ENCODE measurements at regions not wholly inside any gene's neighbourhood (a gene's known extent, or its start where the extent isn't known, plus 50 kb on each side); places are given as distances from the start of the nearest gene placed in this dataset.
"Not testable (repeated sequence)": the region's sequence is repeated elsewhere in the genome, so short reads cannot be mapped to it uniquely, and the experiment has no call there.

DNA sequence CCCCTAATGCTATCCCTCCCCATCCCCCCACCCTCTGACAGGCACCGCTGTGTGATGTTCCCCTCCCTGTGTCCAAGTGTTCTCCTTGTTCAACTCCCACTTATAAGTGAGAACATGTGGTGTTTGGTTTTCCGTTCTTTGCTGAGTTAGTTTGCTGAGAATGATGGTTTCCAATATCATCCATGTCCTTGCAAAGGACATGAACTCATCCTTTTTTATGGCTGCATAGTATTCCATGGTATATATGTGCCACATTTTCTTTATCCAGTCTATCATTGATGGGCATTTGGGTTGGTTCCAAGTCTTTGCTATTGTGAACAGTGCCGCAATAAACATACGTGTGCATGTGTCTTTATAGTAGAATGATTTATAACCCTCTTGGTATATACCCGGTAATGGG, 98.2 kb downstream of the EBLN1 start:
- TF ChIP-seq, protein P1, sequence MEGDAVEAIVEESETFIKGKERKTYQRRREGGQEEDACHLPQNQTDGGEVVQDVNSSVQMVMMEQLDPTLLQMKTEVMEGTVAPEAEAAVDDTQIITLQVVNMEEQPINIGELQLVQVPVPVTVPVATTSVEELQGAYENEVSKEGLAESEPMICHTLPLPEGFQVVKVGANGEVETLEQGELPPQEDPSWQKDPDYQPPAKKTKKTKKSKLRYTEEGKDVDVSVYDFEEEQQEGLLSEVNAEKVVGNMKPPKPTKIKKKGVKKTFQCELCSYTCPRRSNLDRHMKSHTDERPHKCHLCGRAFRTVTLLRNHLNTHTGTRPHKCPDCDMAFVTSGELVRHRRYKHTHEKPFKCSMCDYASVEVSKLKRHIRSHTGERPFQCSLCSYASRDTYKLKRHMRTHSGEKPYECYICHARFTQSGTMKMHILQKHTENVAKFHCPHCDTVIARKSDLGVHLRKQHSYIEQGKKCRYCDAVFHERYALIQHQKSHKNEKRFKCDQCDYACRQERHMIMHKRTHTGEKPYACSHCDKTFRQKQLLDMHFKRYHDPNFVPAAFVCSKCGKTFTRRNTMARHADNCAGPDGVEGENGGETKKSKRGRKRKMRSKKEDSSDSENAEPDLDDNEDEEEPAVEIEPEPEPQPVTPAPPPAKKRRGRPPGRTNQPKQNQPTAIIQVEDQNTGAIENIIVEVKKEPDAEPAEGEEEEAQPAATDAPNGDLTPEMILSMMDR (conservative IDR thresholded peaks at IDR 0.05; ENCODE audit: low read length) = not testable (repeated sequence)
- TF ChIP-seq EZH2phosphoT487 (IDR thresholded peaks at IDR 0.05; ENCODE audit: borderline replicate concordance) = not testable (repeated sequence)
